HuH-7 (cell line): ENCODE measurements at regions not wholly inside any gene's neighbourhood (a gene's known extent, or its start where the extent isn't known, plus 50 kb on each side); places are given as distances from the start of the nearest gene placed in this dataset.

ENCODE experiments used
- DNase-seq: peaks from one replicate; pipeline ENCODE4 v3.0.0; 2011; ENCODE audit warnings: low spot score

DNA sequence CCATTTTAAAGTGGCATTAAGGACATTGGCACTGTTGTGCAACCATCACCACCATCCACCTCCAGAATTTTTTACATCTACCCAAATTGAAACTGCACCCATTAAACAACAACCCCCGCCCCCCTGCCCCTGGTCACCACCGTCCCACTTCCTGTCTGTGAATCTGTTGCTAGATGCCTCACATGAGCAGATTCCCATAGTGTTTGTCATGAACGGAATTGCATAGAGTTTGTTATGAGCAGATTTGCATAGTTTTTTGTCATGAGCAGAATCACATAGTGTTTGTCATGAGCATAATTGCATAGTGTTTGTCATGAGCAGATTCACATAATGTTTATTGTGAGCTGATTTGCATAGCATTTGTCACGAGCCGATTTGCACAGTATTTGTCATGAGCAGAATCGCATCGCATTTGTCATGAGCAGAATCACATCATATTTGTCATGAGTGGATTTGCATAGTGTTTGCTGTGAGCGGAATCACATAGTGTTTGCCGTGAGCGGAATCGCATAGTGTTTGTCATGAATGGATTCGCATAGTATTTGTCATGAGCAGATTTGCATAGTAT is 54.0 kb upstream of the GTF3A start:
- no peak for DNase-seq

DNA sequence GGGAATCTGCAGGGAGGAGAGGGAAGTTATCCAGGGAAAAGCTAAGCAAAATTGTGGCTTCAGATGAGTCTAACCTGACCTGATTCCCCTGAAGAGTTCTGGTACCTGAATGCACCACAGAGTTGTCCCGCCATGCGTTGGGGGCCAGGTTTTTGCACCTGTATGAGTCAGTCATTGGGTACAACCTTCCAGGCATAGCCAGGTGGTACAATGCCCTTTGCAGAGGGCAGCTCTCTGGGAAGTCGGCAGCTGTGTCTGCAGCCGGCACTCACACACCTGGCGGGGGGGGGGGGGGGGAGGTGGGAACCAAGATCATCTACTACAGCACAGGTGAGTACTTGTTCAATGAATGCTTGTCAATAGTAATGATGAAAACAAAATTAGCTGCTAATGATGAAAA is 52.5 kb upstream of the GTF3A start:
- DNase-seq = no peak

DNA sequence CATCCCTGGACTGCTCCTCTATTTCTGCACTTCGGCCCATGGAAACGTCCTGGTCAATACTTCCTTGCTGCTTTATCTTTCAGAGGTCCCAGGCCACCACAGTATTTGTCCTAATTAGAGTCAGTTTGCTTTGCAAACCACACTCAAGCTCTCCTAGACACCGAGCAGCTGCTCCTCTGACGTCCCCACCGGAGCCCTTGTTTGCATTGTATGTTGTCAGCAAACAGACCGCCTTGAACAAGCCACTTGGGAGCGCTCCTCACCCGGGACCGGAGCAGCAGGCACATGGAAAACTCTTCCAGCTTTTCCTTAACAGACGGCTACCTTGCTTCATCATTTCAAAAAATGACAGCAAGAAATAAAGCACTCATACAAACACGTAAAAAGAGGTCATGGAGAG is 51.5 kb upstream of the GTF3A start:
- peak; percentile 59 for DNase-seq

DNA sequence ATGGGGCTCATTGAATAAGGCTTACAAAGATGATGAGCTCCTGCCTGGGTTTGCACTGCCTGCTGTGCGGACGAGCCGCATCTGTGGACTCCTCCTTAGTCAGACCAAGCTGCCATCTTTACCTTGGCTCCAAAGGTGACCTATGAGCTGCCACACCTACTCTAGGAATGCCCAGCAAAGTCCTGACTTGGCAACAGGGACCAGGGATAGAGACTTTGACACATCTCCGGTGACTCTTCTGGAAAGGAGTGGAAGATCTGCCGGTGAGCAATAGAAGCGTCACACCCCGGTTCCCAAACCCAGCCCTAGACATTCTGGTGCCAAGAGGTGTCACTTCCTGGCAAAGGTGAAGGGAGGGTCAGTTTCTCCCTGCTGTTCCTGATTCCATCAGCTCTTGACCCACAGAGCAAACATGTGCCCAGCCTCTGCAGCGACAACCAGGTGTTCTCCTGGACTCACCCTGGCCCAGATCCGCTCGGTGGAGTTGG is 50.2 kb upstream of the GTF3A start:
- no peak for DNase-seq
